NB4 (cell line): ENCODE measurements at regions not wholly inside any gene's neighbourhood (a gene's known extent, or its start where the extent isn't known, plus 50 kb on each side); places are given as distances from the start of the nearest gene placed in this dataset.

ENCODE experiments used
- POLR2A ChIP-seq: IDR thresholded peaks from 2 replicates; pipeline ENCODE4 v1.6.1; 2011; ENCODE audit warnings: mild to moderate bottlenecking; ENCODE audit not compliant: insufficient read length; ENCODE audit errors: extremely low read depth
- TF ChIP-seq, protein P1 (sequence below): IDR thresholded peaks from one replicate; pipeline ENCODE4 v1.5.1; 2012; ENCODE audit warnings: low read depth, low read length

DNA sequence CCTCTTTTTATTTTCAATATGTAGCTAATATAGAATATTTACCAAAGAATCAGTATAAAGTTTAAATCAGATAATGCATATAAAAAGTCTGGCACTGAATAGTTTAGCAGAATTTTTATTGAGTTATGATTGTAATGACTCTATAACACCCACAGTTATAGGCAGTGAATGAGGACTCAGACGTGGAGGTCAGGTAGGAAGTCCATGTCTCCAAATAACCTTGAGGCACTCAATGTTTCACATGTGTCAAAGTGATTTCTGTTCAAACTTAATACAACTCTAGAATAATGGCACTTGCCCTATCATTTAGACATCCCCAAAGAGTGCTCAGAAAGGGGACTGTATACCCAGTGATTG is 332.1 kb downstream of the BMPER start:
- TF ChIP-seq, protein P1, sequence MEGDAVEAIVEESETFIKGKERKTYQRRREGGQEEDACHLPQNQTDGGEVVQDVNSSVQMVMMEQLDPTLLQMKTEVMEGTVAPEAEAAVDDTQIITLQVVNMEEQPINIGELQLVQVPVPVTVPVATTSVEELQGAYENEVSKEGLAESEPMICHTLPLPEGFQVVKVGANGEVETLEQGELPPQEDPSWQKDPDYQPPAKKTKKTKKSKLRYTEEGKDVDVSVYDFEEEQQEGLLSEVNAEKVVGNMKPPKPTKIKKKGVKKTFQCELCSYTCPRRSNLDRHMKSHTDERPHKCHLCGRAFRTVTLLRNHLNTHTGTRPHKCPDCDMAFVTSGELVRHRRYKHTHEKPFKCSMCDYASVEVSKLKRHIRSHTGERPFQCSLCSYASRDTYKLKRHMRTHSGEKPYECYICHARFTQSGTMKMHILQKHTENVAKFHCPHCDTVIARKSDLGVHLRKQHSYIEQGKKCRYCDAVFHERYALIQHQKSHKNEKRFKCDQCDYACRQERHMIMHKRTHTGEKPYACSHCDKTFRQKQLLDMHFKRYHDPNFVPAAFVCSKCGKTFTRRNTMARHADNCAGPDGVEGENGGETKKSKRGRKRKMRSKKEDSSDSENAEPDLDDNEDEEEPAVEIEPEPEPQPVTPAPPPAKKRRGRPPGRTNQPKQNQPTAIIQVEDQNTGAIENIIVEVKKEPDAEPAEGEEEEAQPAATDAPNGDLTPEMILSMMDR, result no peak
- no peak for TF ChIP-seq POLR2A
